Nucleus accumbens (tissue), 56 donors: ENCODE measurements at regions not wholly inside any gene's neighbourhood (a gene's known extent, or its start where the extent isn't known, plus 50 kb on each side); places are given as distances from the start of the nearest gene placed in this dataset.
"Not testable (repeated sequence)": the region's sequence is repeated elsewhere in the genome, so short reads cannot be mapped to it uniquely, and the experiment has no call there.

Experiments used
- DNase-seq, 56 donors: peaks; one replicate each; lab custom pipeline; 2025; lab: John Stamatoyannopoulos, UW

- DNase-seq: not testable (repeated sequence)
Measured at GRCh38 chr1:144516172-144516571, 54.7 kb upstream of the NBPF15 start.

DNA sequence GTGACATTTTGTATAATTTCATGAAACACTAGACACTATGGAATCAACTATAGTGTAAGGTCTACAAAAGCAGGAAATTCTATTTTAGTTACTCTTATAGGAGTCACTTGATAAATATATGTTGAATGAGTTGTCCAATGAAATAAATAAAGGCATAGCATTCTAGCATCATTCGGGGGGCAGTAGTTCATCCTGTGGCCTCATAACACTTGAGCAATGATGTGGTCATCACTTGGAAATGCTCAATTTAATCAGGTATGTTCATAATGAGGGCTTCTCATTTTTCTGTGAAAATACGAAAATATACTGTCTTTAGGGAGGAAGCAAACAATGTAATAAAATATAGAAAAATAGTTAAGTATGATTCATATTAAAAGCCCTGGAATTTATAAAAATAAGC is 55.4 kb upstream of the NBPF15 start:
- not testable (repeated sequence) for DNase-seq

GRCh38 chr1:144518439-144518838 is 57.0 kb upstream of the NBPF15 start:
- DNase-seq: not testable (repeated sequence)

DNA sequence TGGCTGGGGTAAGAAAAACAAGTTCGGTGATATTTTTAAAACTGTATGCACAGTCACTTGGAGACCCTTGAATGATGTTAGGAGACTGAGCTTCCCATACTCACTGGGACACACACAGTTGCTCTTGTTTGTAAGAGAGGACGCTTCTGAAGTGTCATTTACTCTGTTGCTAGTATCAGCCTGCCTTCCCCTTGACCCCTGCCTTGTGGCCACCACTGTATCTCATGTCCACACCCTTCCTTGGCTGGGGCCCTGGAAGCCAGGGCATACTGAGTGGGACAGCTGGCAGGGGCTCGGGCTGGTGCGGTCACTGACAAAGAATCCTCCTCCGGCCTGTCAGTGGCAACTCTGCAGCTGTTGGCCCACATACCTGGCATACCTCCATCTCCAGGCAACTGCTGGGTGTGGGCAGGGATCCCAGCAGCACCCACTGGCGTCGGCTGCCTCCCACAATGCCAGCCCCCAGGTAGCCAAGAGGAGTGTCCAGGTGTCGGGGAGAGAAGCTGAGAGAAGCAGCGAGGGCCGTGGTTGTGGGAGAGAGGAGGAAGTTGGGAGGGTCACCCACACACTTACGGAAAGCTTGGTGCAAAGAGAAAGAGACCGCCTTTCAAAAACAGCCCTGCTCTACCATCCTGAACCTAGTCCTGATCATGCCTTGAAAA is 58.2 kb upstream of the NBPF15 start:
- DNase-seq: not testable (repeated sequence)

DNA sequence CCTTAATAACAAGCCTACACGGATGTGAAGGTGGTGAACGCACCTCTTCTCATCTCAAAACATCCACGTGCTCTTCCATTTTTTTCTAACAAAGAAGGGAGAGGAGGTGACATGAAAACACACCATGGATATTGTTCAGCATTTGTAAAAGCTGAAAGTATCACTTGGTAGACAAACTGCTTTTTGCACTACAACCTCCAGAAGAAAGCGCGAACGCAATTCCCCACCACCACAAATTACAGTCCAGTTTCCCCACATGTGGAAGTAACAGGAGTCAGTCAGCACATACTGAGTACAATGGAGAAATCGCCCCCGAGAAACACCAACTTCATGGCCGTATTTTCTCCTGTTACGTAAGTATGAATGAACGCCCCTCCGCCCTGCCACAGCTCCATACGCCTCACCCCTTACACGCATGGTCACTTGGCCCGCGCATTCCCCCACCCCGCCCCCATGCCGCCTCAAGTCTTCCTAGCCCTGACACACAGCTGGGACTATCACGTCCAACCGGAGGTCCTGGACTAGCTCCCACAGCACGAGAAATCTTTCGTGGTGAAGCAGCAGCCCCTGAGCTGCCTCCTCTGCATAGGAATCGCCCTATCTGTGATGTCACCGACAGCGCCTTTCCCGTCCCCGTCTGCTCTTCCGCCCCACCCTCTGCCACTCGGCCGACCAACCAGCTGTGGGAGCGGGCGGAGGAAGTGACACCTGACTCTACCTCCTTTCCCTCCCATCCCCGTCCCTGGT is 62.4 kb upstream of the NBPF15 start:
- DNase-seq: peak in 53 of 56 donors; percentile 10 to 88 (median 63)

DNA sequence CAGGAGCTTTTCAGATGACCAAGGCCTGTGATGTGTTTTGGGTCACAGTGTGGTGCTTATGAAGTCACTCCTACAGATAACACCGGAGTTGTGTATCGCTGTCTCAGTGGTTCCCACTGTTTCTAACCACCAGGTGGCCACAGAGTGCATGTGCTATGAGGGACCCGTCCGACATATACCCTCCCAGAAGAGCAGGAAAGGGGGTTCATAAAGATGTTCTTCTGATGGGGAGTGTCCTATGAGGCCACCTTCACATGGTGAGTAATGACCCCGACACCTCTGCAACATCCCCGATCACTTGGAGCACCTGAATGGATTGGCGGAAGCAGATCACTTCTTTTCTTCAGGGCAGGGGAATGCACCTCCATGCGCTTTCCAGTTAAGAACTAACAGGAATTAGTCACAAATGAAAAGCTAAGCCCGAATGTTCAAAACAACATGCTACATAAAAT is 60.5 kb upstream of the PPIAL4F start:
- DNase-seq: not testable (repeated sequence)

DNA sequence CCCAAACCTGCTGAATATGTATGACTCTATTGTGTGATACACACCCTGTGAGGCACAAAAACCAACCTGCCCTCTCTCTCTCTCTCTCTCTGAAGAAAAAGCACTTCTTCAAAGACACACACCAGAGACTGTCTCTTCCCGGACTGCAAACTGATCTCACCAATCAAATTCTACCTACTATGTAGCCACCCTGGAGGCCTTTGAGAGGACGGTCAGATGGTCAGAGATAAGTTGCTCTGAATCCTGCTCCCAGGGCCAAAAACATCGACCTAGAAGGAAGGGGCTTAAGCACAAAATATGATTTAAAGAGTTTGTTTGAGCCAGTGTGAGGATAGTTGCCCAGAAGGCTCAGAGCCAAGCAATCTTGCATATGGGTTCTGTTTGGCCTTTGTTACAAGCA is 59.2 kb upstream of the PPIAL4F start:
- not testable (repeated sequence) for DNase-seq

DNA sequence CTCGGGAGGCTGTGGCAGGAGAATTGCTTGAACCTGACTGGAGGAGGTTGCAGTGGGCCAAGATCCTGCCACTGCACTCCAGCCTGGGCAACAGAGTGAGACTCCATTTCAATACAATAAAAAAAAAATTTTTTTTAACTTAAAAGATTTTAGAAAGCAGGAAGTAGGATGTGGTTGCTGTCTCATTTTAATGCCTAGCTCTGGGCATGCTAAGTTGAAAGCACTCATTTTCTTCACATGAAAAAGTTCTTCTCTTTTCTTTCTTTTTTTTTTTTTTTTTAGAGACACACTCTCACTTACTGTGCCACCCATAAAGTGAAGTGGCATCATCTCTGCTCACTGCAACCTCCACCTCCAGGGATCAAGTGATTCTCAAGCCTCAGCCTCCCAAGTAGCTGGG is 58.4 kb upstream of the PPIAL4F start:
- not testable (repeated sequence) for DNase-seq

DNA sequence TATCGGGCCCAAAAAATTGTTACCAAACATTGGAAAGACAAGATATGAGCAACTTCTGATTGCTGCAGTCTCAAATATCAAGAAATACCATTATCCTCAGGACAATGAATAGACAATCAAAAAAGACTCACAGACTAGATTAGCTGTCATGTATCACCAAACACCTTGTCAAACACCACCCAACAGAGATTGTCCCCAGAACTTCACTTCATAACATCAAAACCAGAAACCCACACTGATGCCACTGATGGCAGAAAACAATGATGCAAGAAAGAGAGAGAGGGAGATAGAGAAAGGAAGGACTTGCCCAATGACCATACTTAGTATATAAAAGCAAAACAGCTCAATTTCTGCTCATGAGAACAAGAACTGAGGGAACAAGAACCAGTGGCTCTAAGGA is 56.0 kb upstream of the PPIAL4F start:
- not testable (repeated sequence) for DNase-seq

DNA sequence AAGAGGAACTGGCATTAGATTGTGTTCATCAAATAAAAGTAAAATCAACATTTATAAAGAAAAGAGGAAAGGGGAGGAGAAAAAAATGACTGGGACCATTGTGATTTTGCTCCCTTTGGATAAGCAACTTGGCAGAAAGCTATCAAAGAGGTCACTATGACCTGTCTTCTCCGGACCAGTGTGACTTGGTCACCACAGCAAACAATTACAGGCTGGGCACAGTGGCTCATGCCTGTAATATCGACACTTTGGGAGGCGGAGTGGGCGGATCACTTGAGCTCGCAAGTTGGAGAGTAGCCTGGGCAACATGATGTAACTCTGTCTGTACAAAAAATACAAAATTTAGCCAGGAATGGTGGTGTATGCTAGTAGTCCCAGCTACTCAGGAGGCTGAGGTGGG is 55.5 kb upstream of the PPIAL4F start:
- not testable (repeated sequence) for DNase-seq

DNA sequence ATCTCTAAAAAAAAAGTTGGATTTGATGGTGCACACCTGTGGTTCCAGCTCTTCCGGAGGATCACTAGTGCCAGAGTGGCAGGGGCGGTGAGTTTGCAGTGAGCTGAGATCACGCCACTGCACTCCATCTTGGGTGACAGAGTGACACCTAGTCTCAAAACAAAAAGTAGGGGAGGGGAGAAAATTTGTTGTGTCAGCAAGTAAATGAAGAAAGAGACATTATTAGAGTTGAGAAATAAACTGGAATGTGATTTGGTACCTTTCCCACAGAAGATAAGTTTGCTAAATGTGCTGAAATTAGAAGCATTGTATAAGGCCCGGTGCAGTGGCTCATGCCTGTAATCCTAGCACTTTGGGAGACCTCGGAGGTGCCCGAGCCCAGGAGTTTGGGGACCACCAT is 54.0 kb upstream of the PPIAL4F start:
- DNase-seq: not testable (repeated sequence)

DNA sequence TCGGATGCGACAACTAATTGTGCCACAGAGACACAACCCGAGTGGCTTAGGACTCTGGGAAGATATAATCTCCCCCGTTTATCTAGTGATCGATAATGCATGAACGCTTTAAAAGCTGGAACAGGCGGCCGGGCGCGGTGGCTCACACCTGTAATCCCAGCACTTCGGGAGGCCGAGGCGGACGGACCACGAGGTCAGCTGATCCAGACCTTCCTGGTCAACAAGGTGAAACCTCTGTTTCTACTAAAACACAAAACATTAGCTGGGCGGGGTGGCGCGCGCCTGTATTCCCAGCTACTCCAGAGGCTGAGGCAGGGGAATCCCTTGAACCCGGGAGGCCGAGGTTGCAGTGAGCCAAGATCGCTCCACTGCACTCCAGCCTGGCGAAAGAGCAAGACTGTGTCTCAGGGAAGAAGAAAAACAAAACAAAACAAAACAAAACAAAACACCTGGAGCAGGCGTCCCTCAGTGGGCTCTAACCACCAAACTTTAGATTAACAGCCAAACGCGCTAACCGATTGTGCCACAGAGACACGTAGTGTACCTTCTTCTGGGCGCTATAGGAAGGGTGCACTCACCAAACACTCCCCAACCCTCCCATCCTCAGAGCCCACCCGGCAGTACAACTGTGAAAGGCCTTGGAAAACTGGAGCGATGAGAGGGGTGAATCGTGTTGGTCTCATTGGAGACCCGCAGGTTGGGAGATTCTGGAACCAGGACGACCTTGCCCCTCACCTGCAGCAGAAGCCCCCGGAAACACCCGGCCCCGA is 53.3 kb upstream of the PPIAL4F start:
- DNase-seq: not testable (repeated sequence)
